GM23338 (cell line): ENCODE measurements at regions not wholly inside any gene's neighbourhood (a gene's known extent, or its start where the extent isn't known, plus 50 kb on each side); places are given as distances from the start of the nearest gene placed in this dataset.

Experiments used
- EZH2 ChIP-seq: fragments of 200-600 bp; sonication (generic); IDR thresholded peaks from one replicate; pipeline ENCODE4 v1.8.0; 2017; ENCODE audit warnings: antibody characterized with exemption, mild to moderate bottlenecking, low read depth; ENCODE audit not compliant: unreplicated experiment
- EZH2phosphoT487 ChIP-seq: fragments of 200-600 bp; sonication (generic); IDR thresholded peaks from one replicate; pipeline ENCODE4 v1.8.1; 2018; ENCODE audit warnings: antibody characterized with exemption; ENCODE audit not compliant: unreplicated experiment
- POLR2AphosphoS5 ChIP-seq: IDR thresholded peaks from 2 replicates; pipeline ENCODE4 v1.6.1; 2016; ENCODE audit warnings: antibody characterized with exemption, low read depth
- TF ChIP-seq, protein P1 (sequence below), 2 experiments: fragments of 200-600 bp in 1 of 2; sonication (generic) in 1 of 2; conservative IDR thresholded peaks; 2 replicates each; pipeline versions ENCODE4 v1.5.1 to v1.6.1; 2016 to 2017; ENCODE audit warnings: antibody characterized with exemption in 2 of 2, low read depth in 2 of 2, mild to moderate bottlenecking in 2 of 2, moderate library complexity in 1 of 2
- TF ChIP-seq, protein P2 (sequence below): fragments of 250-450 bp; sonication (Bioruptor Pico); IDR thresholded peaks from 2 replicates; pipeline ENCODE4 v1.5.0; 2020; ENCODE audit warnings: mild to moderate bottlenecking, moderate library complexity
- TF ChIP-seq, protein P3 (sequence below): IDR thresholded peaks from one replicate; pipeline ENCODE4 v1.6.1; 2018; ENCODE audit warnings: antibody characterized with exemption; ENCODE audit not compliant: unreplicated experiment

DNA sequence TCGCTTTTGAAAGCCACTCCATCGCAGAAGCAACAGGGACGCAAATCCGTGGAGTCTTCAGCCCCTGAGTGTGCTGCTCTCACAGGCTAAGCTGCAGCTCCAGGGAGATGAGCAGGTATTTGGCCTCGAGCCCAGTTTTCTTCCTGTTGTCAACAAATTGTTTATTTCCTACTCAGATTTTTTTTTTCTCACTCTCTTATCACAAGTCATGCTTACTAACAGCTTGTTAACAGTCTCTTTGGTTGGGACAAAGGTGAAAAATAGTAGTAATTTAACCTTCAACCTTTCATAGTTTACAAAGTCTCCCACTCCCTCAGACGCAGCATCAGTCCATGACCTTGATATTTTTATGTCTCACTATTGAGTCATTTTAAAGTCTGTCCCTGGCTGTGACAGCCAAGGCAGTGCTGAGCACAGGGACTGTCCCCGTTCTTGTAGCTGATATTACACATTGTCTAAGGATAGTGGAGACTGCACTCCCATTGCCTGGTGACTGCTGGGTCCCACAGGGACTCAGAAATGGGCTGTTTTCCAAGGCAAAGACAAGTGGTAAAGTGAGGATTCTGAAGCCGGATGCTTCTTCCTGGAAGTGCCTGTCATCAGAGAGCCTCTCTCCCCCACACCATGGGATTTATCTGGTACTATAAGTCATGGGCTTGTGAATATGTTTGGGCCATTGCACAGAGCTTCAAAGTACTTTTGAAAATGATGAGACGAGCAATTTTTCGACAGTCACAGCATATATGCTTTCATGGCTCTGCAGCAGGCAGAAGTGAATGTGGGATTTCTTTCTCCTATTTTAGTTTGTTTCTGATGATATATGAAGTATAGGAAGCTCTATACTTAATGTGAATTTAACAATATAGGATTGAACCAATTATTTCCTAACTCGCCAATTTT, 59.8 kb upstream of the UNC13C start:
- TF ChIP-seq, protein P1, sequence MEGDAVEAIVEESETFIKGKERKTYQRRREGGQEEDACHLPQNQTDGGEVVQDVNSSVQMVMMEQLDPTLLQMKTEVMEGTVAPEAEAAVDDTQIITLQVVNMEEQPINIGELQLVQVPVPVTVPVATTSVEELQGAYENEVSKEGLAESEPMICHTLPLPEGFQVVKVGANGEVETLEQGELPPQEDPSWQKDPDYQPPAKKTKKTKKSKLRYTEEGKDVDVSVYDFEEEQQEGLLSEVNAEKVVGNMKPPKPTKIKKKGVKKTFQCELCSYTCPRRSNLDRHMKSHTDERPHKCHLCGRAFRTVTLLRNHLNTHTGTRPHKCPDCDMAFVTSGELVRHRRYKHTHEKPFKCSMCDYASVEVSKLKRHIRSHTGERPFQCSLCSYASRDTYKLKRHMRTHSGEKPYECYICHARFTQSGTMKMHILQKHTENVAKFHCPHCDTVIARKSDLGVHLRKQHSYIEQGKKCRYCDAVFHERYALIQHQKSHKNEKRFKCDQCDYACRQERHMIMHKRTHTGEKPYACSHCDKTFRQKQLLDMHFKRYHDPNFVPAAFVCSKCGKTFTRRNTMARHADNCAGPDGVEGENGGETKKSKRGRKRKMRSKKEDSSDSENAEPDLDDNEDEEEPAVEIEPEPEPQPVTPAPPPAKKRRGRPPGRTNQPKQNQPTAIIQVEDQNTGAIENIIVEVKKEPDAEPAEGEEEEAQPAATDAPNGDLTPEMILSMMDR (conservative IDR thresholded peaks at IDR 0.05; ENCODE audit: low read depth in 2 of 2): no peak
- TF ChIP-seq, protein P2, sequence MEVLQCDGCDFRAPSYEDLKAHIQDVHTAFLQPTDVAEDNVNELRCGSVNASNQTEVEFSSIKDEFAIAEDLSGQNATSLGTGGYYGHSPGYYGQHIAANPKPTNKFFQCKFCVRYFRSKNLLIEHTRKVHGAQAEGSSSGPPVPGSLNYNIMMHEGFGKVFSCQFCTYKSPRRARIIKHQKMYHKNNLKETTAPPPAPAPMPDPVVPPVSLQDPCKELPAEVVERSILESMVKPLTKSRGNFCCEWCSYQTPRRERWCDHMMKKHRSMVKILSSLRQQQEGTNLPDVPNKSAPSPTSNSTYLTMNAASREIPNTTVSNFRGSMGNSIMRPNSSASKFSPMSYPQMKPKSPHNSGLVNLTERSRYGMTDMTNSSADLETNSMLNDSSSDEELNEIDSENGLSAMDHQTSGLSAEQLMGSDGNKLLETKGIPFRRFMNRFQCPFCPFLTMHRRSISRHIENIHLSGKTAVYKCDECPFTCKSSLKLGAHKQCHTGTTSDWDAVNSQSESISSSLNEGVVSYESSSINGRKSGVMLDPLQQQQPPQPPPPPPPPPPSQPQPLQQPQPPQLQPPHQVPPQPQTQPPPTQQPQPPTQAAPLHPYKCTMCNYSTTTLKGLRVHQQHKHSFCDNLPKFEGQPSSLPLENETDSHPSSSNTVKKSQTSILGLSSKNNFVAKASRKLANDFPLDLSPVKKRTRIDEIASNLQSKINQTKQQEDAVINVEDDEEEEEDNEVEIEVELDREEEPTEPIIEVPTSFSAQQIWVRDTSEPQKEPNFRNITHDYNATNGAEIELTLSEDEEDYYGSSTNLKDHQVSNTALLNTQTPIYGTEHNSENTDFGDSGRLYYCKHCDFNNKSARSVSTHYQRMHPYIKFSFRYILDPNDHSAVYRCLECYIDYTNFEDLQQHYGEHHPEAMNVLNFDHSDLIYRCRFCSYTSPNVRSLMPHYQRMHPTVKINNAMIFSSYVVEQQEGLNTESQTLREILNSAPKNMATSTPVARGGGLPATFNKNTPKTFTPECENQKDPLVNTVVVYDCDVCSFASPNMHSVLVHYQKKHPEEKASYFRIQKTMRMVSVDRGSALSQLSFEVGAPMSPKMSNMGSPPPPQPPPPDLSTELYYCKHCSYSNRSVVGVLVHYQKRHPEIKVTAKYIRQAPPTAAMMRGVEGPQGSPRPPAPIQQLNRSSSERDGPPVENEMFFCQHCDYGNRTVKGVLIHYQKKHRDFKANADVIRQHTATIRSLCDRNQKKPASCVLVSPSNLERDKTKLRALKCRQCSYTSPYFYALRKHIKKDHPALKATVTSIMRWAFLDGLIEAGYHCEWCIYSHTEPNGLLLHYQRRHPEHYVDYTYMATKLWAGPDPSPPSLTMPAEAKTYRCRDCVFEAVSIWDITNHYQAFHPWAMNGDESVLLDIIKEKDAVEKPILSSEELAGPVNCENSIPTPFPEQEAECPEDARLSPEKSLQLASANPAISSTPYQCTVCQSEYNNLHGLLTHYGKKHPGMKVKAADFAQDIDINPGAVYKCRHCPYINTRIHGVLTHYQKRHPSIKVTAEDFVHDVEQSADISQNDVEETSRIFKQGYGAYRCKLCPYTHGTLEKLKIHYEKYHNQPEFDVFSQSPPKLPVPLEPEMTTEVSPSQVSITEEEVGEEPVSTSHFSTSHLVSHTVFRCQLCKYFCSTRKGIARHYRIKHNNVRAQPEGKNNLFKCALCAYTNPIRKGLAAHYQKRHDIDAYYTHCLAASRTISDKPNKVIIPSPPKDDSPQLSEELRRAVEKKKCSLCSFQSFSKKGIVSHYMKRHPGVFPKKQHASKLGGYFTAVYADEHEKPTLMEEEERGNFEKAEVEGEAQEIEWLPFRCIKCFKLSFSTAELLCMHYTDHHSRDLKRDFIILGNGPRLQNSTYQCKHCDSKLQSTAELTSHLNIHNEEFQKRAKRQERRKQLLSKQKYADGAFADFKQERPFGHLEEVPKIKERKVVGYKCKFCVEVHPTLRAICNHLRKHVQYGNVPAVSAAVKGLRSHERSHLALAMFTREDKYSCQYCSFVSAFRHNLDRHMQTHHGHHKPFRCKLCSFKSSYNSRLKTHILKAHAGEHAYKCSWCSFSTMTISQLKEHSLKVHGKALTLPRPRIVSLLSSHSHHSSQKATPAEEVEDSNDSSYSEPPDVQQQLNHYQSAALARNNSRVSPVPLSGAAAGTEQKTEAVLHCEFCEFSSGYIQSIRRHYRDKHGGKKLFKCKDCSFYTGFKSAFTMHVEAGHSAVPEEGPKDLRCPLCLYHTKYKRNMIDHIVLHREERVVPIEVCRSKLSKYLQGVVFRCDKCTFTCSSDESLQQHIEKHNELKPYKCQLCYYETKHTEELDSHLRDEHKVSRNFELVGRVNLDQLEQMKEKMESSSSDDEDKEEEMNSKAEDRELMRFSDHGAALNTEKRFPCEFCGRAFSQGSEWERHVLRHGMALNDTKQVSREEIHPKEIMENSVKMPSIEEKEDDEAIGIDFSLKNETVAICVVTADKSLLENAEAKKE: no peak
- TF ChIP-seq EZH2phosphoT487 (no peak), POLR2AphosphoS5 (no peak), EZH2 (no peak)
- TF ChIP-seq, protein P3, sequence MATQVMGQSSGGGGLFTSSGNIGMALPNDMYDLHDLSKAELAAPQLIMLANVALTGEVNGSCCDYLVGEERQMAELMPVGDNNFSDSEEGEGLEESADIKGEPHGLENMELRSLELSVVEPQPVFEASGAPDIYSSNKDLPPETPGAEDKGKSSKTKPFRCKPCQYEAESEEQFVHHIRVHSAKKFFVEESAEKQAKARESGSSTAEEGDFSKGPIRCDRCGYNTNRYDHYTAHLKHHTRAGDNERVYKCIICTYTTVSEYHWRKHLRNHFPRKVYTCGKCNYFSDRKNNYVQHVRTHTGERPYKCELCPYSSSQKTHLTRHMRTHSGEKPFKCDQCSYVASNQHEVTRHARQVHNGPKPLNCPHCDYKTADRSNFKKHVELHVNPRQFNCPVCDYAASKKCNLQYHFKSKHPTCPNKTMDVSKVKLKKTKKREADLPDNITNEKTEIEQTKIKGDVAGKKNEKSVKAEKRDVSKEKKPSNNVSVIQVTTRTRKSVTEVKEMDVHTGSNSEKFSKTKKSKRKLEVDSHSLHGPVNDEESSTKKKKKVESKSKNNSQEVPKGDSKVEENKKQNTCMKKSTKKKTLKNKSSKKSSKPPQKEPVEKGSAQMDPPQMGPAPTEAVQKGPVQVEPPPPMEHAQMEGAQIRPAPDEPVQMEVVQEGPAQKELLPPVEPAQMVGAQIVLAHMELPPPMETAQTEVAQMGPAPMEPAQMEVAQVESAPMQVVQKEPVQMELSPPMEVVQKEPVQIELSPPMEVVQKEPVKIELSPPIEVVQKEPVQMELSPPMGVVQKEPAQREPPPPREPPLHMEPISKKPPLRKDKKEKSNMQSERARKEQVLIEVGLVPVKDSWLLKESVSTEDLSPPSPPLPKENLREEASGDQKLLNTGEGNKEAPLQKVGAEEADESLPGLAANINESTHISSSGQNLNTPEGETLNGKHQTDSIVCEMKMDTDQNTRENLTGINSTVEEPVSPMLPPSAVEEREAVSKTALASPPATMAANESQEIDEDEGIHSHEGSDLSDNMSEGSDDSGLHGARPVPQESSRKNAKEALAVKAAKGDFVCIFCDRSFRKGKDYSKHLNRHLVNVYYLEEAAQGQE: no peak
